HEK293T (cell line): ENCODE measurements at regions not wholly inside any gene's neighbourhood (a gene's known extent, or its start where the extent isn't known, plus 50 kb on each side); places are given as distances from the start of the nearest gene placed in this dataset.

Experiments
- ARNT ChIP-seq: fragments of 450-650 bp; IDR thresholded peaks from 2 replicates; pipeline ENCODE4 v1.6.1; 2017; ENCODE audit warnings: mild to moderate bottlenecking
- BHLHE40 ChIP-seq: fragments of 450-650 bp; IDR thresholded peaks from 2 replicates; pipeline ENCODE4 v1.6.1; 2016; ENCODE audit warnings: mild to moderate bottlenecking, moderate library complexity, borderline replicate concordance
- ELF4 ChIP-seq: fragments of 450-650 bp; IDR thresholded peaks from 2 replicates; pipeline ENCODE4 v1.6.1; 2017; ENCODE audit warnings: antibody characterized with exemption
- FOXA1 ChIP-seq: fragments of 450-650 bp; IDR thresholded peaks from 2 replicates; pipeline ENCODE4 v1.6.1; 2016; ENCODE audit warnings: mild to moderate bottlenecking
- FOXM1 ChIP-seq: fragments of 450-650 bp; IDR thresholded peaks from 2 replicates; pipeline ENCODE4 v1.6.1; 2017; ENCODE audit warnings: mild to moderate bottlenecking, borderline replicate concordance
- HDGF ChIP-seq: fragments of 450-650 bp; IDR thresholded peaks from 2 replicates; pipeline ENCODE4 v1.6.1; 2017; ENCODE audit warnings: antibody characterized with exemption, borderline replicate concordance
- L3MBTL2 ChIP-seq: fragments of 450-650 bp; conservative IDR thresholded peaks from 2 replicates; pipeline ENCODE4 v1.6.1; 2016; ENCODE audit warnings: mild to moderate bottlenecking
- LEF1 ChIP-seq: fragments of 450-650 bp; IDR thresholded peaks from 2 replicates; pipeline ENCODE4 v1.6.1; 2017; ENCODE audit warnings: mild to moderate bottlenecking, borderline replicate concordance
- NFRKB ChIP-seq: fragments of 450-650 bp; IDR thresholded peaks from 2 replicates; pipeline ENCODE4 v1.6.1; 2016; ENCODE audit warnings: mild to moderate bottlenecking, moderate library complexity
- SP1 ChIP-seq: fragments of 450-650 bp; IDR thresholded peaks from 2 replicates; pipeline ENCODE4 v1.6.1; 2017
- SUZ12 ChIP-seq: fragments of 450-650 bp; IDR thresholded peaks from 2 replicates; pipeline ENCODE4 v1.6.1; 2016; ENCODE audit warnings: mild to moderate bottlenecking
- ZNF384 ChIP-seq: fragments of 450-650 bp; IDR thresholded peaks from 2 replicates; pipeline ENCODE4 v1.6.1; 2016
- TF ChIP-seq, protein P1 (sequence below): fragments of 450-650 bp; IDR thresholded peaks from 2 replicates; pipeline ENCODE4 v1.6.1; 2016

DNA sequence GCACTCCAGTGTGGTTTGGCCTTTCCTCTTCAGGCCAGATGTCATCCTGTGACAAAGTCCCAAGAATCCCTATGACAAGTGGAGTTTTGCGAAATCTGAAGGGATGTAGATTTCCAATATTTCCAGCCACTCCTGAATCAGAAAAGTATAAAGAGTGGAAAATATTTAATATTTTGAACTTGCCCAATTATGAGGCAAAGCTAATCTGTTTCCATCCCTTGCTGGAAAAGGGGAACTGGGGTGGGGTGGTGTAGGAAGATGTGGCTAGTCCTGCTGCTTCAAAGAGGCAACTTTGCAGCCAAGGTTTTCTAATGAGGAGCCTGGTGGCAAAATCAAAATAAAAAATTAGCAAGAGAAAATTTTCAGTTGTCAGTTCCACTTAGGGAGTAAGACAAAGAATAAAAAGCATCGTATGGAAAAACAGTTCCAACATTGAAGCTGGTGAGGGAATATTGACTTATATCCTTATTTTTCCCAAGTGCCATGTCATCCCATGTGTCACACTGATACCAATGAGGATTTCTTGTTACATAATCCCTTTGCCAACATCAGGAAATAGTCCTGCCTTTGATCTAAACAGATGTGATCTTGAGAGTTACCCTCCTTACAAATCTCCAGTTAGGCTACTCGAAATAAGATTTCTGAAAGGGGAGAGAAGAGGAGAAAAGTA is 480.0 kb upstream of the JARID2 start:
- TF ChIP-seq BHLHE40 (no peak), ZNF384 (no peak), NFRKB (no peak), SP1 (no peak), SUZ12 (no peak), FOXM1 (no peak), ARNT (no peak), ELF4 (no peak), LEF1 (no peak), L3MBTL2 (no peak), FOXA1 (no peak), HDGF (no peak)
- TF ChIP-seq, protein P1, sequence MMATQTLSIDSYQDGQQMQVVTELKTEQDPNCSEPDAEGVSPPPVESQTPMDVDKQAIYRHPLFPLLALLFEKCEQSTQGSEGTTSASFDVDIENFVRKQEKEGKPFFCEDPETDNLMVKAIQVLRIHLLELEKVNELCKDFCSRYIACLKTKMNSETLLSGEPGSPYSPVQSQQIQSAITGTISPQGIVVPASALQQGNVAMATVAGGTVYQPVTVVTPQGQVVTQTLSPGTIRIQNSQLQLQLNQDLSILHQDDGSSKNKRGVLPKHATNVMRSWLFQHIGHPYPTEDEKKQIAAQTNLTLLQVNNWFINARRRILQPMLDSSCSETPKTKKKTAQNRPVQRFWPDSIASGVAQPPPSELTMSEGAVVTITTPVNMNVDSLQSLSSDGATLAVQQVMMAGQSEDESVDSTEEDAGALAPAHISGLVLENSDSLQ = no peak
